ENCODE measurements at regions not wholly inside any gene's neighbourhood (a gene's known extent, or its start where the extent isn't known, plus 50 kb on each side); places are given as distances from the start of the nearest gene placed in this dataset.
"Not testable (repeated sequence)": the region's sequence is repeated elsewhere in the genome, so short reads cannot be mapped to it uniquely, and the experiment has no call there.

GRCh38 chr1:83401146-83401545 is 597.8 kb downstream of the TTLL7 start:
- H3K36me3 ChIP-seq (ENCODE audit: control insufficient read depth in 2 of 2, insufficient read depth in 2 of 2, low read length in 2 of 2); H3K4me1 ChIP-seq (ENCODE audit: control insufficient read depth, insufficient read depth, low read length); H3K9ac ChIP-seq (ENCODE audit: low read length in 2 of 2); H3K9me3 ChIP-seq (ENCODE audit: control insufficient read depth in 2 of 2, low read length in 2 of 2); H3K27ac ChIP-seq (ENCODE audit: low read length); H3K4me3 ChIP-seq (ENCODE audit: low read length in 2 of 2); H3K27me3 ChIP-seq (ENCODE audit: control insufficient read depth in 1 of 2, insufficient read depth in 2 of 2, low read length in 2 of 2): not testable (repeated sequence)

DNA sequence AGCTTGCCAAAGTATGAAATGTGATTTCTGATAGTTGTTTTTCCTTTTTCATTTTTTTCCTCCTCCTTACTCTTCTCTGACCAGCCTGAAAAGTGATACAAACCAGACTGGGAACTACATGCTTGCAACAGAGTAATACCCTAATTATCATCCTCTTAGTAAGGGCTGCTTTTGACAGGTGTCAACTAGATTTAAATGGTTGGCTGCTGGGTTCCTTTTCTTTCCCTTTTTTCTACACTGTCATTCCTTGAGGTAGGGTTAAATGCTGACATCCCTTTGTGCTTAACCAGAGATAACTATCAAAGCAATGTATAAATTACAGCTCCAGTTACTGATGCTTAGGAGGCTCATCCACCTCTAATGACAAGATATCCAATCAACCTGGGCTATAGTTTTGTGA is 598.8 kb downstream of the TTLL7 start:
- not testable (repeated sequence) for H3K9ac ChIP-seq (ENCODE audit: low read length in 2 of 2); H3K36me3 ChIP-seq (ENCODE audit: control insufficient read depth in 2 of 2, insufficient read depth in 2 of 2, low read length in 2 of 2); H3K27ac ChIP-seq (ENCODE audit: low read length); H3K4me3 ChIP-seq (ENCODE audit: low read length in 2 of 2); H3K9me3 ChIP-seq (ENCODE audit: control insufficient read depth in 2 of 2, low read length in 2 of 2); H3K4me1 ChIP-seq (ENCODE audit: control insufficient read depth, insufficient read depth, low read length); H3K27me3 ChIP-seq (ENCODE audit: control insufficient read depth in 1 of 2, insufficient read depth in 2 of 2, low read length in 2 of 2)

DNA sequence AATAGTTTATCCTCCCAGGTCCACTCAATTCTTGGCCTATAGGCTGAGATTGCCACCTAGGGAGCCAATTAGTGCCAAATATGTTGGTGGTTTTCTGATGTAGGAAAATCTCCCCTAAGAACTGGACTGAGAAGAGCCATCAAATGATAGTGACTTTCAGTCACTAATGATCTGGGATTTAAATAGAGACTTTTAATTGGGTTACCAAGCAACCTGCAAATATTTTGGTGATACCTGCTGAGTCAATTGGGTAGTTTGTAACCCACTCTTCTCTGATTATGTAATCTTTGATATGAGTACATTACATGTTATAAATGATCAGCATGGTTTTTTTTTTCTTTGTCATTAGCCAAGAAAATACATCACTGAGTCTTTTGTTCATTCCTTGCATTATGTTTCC is 600.8 kb downstream of the TTLL7 start:
- not testable (repeated sequence) for H3K9ac ChIP-seq (ENCODE audit: low read length in 2 of 2); H3K4me1 ChIP-seq (ENCODE audit: control insufficient read depth, insufficient read depth, low read length); H3K27me3 ChIP-seq (ENCODE audit: control insufficient read depth in 1 of 2, insufficient read depth in 2 of 2, low read length in 2 of 2)

DNA sequence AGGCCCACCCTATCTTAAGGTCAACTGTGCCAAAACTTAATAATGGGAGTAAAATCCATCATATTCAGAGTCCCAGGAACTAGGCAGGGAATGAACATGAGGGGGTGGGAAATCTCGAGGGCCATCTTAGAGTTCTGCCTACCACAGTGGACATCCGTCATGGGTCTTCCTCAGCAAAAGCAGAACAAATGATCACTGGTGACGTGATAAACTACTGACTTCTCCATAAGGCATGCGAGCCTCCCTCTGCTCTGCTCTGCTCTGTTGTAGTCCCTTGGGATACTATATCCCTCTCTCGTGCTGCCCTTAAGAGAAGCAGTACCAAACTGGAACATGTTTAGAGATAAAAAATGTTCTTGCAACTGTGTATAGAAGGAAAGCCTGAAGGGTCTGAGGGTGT is 603.8 kb downstream of the TTLL7 start:
- not testable (repeated sequence) for H3K9me3 ChIP-seq (ENCODE audit: control insufficient read depth in 2 of 2, low read length in 2 of 2)

More for the DNA sequence above, 600.8 kb downstream of the TTLL7 start:
- H3K4me3 ChIP-seq (ENCODE audit: low read length in 2 of 2); H3K9me3 ChIP-seq (ENCODE audit: control insufficient read depth in 2 of 2, low read length in 2 of 2); H3K36me3 ChIP-seq (ENCODE audit: control insufficient read depth in 2 of 2, insufficient read depth in 2 of 2, low read length in 2 of 2); H3K27ac ChIP-seq (ENCODE audit: low read length): not testable (repeated sequence)

GRCh38 chr1:83386946-83387345 is 612.0 kb downstream of the TTLL7 start:
- H3K27me3 ChIP-seq (ENCODE audit: control insufficient read depth in 1 of 2, insufficient read depth in 2 of 2, low read length in 2 of 2); H3K9me3 ChIP-seq (ENCODE audit: control insufficient read depth in 2 of 2, low read length in 2 of 2); H3K9ac ChIP-seq (ENCODE audit: low read length in 2 of 2); H3K4me3 ChIP-seq (ENCODE audit: low read length in 2 of 2); H3K4me1 ChIP-seq (ENCODE audit: control insufficient read depth, insufficient read depth, low read length); H3K36me3 ChIP-seq (ENCODE audit: control insufficient read depth in 2 of 2, insufficient read depth in 2 of 2, low read length in 2 of 2); H3K27ac ChIP-seq (ENCODE audit: low read length): not testable (repeated sequence)

More for the DNA sequence above, 603.8 kb downstream of the TTLL7 start:
- H3K4me1 ChIP-seq (ENCODE audit: control insufficient read depth, insufficient read depth, low read length); H3K27me3 ChIP-seq (ENCODE audit: control insufficient read depth in 1 of 2, insufficient read depth in 2 of 2, low read length in 2 of 2); H3K9ac ChIP-seq (ENCODE audit: low read length in 2 of 2); H3K4me3 ChIP-seq (ENCODE audit: low read length in 2 of 2); H3K27ac ChIP-seq (ENCODE audit: low read length); H3K36me3 ChIP-seq (ENCODE audit: control insufficient read depth in 2 of 2, insufficient read depth in 2 of 2, low read length in 2 of 2): not testable (repeated sequence)

GRCh38 chr1:83383107-83383506 is 615.8 kb downstream of the TTLL7 start:
- not testable (repeated sequence) for H3K9me3 ChIP-seq (ENCODE audit: control insufficient read depth in 2 of 2, low read length in 2 of 2); H3K4me3 ChIP-seq (ENCODE audit: low read length in 2 of 2); H3K27ac ChIP-seq (ENCODE audit: low read length); H3K9ac ChIP-seq (ENCODE audit: low read length in 2 of 2); H3K36me3 ChIP-seq (ENCODE audit: control insufficient read depth in 2 of 2, insufficient read depth in 2 of 2, low read length in 2 of 2); H3K4me1 ChIP-seq (ENCODE audit: control insufficient read depth, insufficient read depth, low read length); H3K27me3 ChIP-seq (ENCODE audit: control insufficient read depth in 1 of 2, insufficient read depth in 2 of 2, low read length in 2 of 2)

DNA sequence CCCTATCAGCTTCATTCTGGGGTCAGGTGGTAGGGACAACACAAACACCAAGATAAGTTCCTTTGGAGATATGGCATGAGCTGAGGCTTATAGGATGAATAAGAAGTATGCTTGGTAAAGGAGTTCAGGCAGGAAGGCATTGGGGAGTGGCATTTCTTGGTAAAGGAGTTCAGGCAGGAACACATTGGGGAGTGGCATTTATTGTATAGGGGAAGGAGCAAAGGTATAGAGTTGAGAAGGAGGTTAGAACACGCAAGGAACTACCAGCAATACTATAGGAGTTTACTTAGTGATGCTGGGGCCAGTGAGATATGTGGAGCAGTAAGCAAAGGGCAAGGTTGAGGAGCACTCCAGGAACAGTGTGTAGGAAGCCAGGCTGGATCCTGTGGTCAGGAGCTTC is 625.9 kb downstream of the TTLL7 start:
- not testable (repeated sequence) for H3K4me1 ChIP-seq (ENCODE audit: control insufficient read depth, insufficient read depth, low read length)

GRCh38 chr1:83369853-83370252 is 629.1 kb downstream of the TTLL7 start:
- not testable (repeated sequence) for H3K9me3 ChIP-seq (ENCODE audit: control insufficient read depth in 2 of 2, low read length in 2 of 2); H3K27me3 ChIP-seq (ENCODE audit: control insufficient read depth in 1 of 2, insufficient read depth in 2 of 2, low read length in 2 of 2); H3K4me1 ChIP-seq (ENCODE audit: control insufficient read depth, insufficient read depth, low read length); H3K36me3 ChIP-seq (ENCODE audit: control insufficient read depth in 2 of 2, insufficient read depth in 2 of 2, low read length in 2 of 2); H3K27ac ChIP-seq (ENCODE audit: low read length); H3K4me3 ChIP-seq (ENCODE audit: low read length in 2 of 2); H3K9ac ChIP-seq (ENCODE audit: low read length in 2 of 2)

More for the DNA sequence above, 625.9 kb downstream of the TTLL7 start:
- not testable (repeated sequence) for H3K4me3 ChIP-seq (ENCODE audit: low read length in 2 of 2); H3K9ac ChIP-seq (ENCODE audit: low read length in 2 of 2); H3K9me3 ChIP-seq (ENCODE audit: control insufficient read depth in 2 of 2, low read length in 2 of 2); H3K27me3 ChIP-seq (ENCODE audit: control insufficient read depth in 1 of 2, insufficient read depth in 2 of 2, low read length in 2 of 2); H3K36me3 ChIP-seq (ENCODE audit: control insufficient read depth in 2 of 2, insufficient read depth in 2 of 2, low read length in 2 of 2); H3K27ac ChIP-seq (ENCODE audit: low read length)

- H3K4me1 ChIP-seq (ENCODE audit: control insufficient read depth, insufficient read depth, low read length); H3K36me3 ChIP-seq (ENCODE audit: control insufficient read depth in 2 of 2, insufficient read depth in 2 of 2, low read length in 2 of 2); H3K4me3 ChIP-seq (ENCODE audit: low read length in 2 of 2); H3K27me3 ChIP-seq (ENCODE audit: control insufficient read depth in 1 of 2, insufficient read depth in 2 of 2, low read length in 2 of 2); H3K9me3 ChIP-seq (ENCODE audit: control insufficient read depth in 2 of 2, low read length in 2 of 2); H3K27ac ChIP-seq (ENCODE audit: low read length); H3K9ac ChIP-seq (ENCODE audit: low read length in 2 of 2): not testable (repeated sequence)
Measured at GRCh38 chr1:83365320-83365719, 633.6 kb downstream of the TTLL7 start.

DNA sequence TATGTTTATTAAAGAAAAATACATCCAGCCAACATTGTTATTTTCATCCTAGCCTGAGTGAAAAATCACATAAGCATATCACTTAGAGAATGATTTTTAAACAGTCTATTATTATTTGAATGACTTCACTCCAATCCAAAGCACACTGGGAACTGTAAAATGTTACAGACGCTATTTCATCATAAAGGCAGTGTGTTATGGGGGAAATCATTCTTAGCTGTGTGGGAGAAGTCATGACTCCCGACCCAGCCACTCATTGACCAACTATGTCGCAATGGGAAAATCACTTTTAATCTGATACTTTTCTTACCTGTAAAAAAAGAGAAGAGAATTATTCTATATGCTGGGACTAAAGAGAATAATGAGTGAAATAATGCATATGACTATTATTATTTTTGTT is 653.6 kb downstream of the TTLL7 start:
- not testable (repeated sequence) for H3K9me3 ChIP-seq (ENCODE audit: control insufficient read depth in 2 of 2, low read length in 2 of 2); H3K4me3 ChIP-seq (ENCODE audit: low read length in 2 of 2); H3K36me3 ChIP-seq (ENCODE audit: control insufficient read depth in 2 of 2, insufficient read depth in 2 of 2, low read length in 2 of 2); H3K27ac ChIP-seq (ENCODE audit: low read length); H3K27me3 ChIP-seq (ENCODE audit: control insufficient read depth in 1 of 2, insufficient read depth in 2 of 2, low read length in 2 of 2); H3K4me1 ChIP-seq (ENCODE audit: control insufficient read depth, insufficient read depth, low read length); H3K9ac ChIP-seq (ENCODE audit: low read length in 2 of 2)

DNA sequence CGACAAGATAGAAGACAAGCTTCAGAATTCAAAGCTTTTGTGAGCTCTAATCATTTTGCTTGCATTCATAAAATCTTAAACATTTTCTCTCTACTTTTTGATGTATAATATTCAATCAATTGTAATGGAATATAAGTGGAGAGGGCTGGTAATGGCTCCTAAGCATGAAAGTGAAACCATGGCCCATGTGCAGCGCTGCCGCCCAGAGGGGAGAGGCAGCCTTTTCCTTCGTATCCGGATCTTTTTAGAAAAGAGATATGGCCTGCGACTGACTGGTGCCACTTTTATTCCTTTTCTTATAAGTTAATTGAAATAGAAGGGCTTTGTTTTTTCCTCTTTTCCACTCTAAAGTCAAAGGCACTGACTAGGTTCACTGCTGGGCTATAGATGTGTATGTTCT is 655.2 kb downstream of the TTLL7 start:
- H3K4me3 ChIP-seq (ENCODE audit: low read length in 2 of 2); H3K4me1 ChIP-seq (ENCODE audit: control insufficient read depth, insufficient read depth, low read length); H3K9ac ChIP-seq (ENCODE audit: low read length in 2 of 2); H3K9me3 ChIP-seq (ENCODE audit: control insufficient read depth in 2 of 2, low read length in 2 of 2); H3K36me3 ChIP-seq (ENCODE audit: control insufficient read depth in 2 of 2, insufficient read depth in 2 of 2, low read length in 2 of 2); H3K27me3 ChIP-seq (ENCODE audit: control insufficient read depth in 1 of 2, insufficient read depth in 2 of 2, low read length in 2 of 2); H3K27ac ChIP-seq (ENCODE audit: low read length): not testable (repeated sequence)

GRCh38 chr1:83342995-83343394 is 655.9 kb downstream of the TTLL7 start:
- not testable (repeated sequence) for H3K9me3 ChIP-seq (ENCODE audit: control insufficient read depth in 2 of 2, low read length in 2 of 2); H3K4me1 ChIP-seq (ENCODE audit: control insufficient read depth, insufficient read depth, low read length); H3K36me3 ChIP-seq (ENCODE audit: control insufficient read depth in 2 of 2, insufficient read depth in 2 of 2, low read length in 2 of 2); H3K9ac ChIP-seq (ENCODE audit: low read length in 2 of 2); H3K27ac ChIP-seq (ENCODE audit: low read length); H3K27me3 ChIP-seq (ENCODE audit: control insufficient read depth in 1 of 2, insufficient read depth in 2 of 2, low read length in 2 of 2); H3K4me3 ChIP-seq (ENCODE audit: low read length in 2 of 2)

Data from stomach smooth muscle (tissue), 2 donors.